Loucy (cell line): ENCODE measurements at regions not wholly inside any gene's neighbourhood (a gene's known extent, or its start where the extent isn't known, plus 50 kb on each side); places are given as distances from the start of the nearest gene placed in this dataset.

Experiments used
- EZH2phosphoT487 ChIP-seq: fragments of 200-600 bp; IDR thresholded peaks from 2 replicates; pipeline ENCODE4 v1.6.1; 2018; ENCODE audit warnings: antibody characterized with exemption, mild to moderate bottlenecking, moderate library complexity, borderline replicate concordance
- TF ChIP-seq, protein P1 (sequence below): fragments of 200-600 bp; sonication (generic); conservative IDR thresholded peaks from 2 replicates; pipeline ENCODE4 v1.5.1; 2014; ENCODE audit warnings: mild to moderate bottlenecking, antibody characterized with exemption, low read length

DNA sequence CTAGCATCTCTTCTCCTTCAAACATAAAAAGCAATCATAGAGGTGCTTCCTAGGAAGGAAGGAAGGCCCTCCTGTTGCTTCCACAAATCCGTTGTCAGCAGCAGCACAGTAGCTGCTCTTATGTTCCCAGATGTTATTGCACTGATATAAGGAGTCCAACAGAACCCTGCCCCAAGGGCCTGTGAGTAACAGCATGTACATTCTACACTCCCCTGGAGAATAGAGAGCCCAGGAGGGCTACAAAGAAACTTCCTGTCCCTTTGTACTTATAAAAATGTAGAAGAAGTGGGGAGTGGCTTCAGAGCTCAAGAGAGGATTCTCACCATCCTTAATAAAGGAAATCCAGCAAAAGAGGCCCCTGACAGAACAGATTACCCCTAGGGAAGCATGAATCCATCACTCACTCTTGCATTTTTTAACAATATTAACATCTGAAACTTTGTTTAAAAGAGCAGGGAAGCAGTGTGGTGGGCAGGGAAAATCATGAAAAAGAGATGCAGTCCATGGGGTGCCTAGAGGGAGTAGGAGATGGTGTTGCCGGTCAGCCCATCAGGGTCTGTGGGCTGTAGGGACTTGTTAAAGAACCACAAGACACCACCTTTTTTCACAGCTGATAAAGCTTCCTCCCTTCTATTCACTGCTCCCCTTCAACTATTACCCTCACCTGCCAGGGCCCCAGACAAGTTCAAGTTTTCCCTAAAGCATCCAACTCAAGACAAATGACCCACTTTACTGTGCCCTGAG lies 104.5 kb upstream of the ADGRF1 start:
- TF ChIP-seq, protein P1, sequence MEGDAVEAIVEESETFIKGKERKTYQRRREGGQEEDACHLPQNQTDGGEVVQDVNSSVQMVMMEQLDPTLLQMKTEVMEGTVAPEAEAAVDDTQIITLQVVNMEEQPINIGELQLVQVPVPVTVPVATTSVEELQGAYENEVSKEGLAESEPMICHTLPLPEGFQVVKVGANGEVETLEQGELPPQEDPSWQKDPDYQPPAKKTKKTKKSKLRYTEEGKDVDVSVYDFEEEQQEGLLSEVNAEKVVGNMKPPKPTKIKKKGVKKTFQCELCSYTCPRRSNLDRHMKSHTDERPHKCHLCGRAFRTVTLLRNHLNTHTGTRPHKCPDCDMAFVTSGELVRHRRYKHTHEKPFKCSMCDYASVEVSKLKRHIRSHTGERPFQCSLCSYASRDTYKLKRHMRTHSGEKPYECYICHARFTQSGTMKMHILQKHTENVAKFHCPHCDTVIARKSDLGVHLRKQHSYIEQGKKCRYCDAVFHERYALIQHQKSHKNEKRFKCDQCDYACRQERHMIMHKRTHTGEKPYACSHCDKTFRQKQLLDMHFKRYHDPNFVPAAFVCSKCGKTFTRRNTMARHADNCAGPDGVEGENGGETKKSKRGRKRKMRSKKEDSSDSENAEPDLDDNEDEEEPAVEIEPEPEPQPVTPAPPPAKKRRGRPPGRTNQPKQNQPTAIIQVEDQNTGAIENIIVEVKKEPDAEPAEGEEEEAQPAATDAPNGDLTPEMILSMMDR = no peak
- no peak for TF ChIP-seq EZH2phosphoT487
